ENCODE measurements at regions not wholly inside any gene's neighbourhood (a gene's known extent, or its start where the extent isn't known, plus 50 kb on each side); places are given as distances from the start of the nearest gene placed in this dataset.

- TF ChIP-seq CTCF (IDR thresholded peaks at IDR 0.05) (no peak), POLR2A (IDR thresholded peaks at IDR 0.05) (no peak)
Measured at GRCh38 chr9:12363439-12363838, 329.7 kb upstream of the TYRP1 start.

Measured in heart left ventricle (tissue), 13 donors.